HEK293 (cell line): ENCODE measurements at regions not wholly inside any gene's neighbourhood (a gene's known extent, or its start where the extent isn't known, plus 50 kb on each side); places are given as distances from the start of the nearest gene placed in this dataset.

Experiments used
- CTCF ChIP-seq: fragments of 450-650 bp; formaldehyde crosslinking; IDR thresholded peaks from 2 replicates; pipeline ENCODE4 v1.5.1; 2016; ENCODE audit warnings: missing biosample characterization, missing genetic modification characterization
- PATZ1 ChIP-seq: fragments of 450-650 bp; formaldehyde crosslinking; IDR thresholded peaks from 2 replicates; pipeline ENCODE4 v1.5.1; 2016; ENCODE audit warnings: missing biosample characterization, missing genetic modification characterization
- PRDM1 ChIP-seq: fragments of 450-650 bp; formaldehyde crosslinking; IDR thresholded peaks from 2 replicates; pipeline ENCODE4; 2016; ENCODE audit warnings: missing biosample characterization, missing genetic modification characterization
- REST ChIP-seq: fragments of 450-650 bp; formaldehyde crosslinking; IDR thresholded peaks from 2 replicates; pipeline ENCODE4 v1.5.1; 2016; ENCODE audit warnings: missing biosample characterization, missing genetic modification characterization
- YY1 ChIP-seq: fragments of 450-650 bp; formaldehyde crosslinking; IDR thresholded peaks from 2 replicates; pipeline ENCODE4 v1.5.1; 2018; ENCODE audit warnings: missing biosample characterization, missing genetic modification characterization
- ZNF529 ChIP-seq: fragments of 450-650 bp; formaldehyde crosslinking; IDR thresholded peaks from 2 replicates; pipeline ENCODE4 v1.5.1; 2017; ENCODE audit warnings: missing genetic modification characterization, missing biosample characterization; ENCODE audit not compliant: insufficient replicate concordance
- ZNF544 ChIP-seq: fragments of 450-650 bp; formaldehyde crosslinking; IDR thresholded peaks from 2 replicates; pipeline ENCODE4 v1.5.0; 2017; ENCODE audit warnings: missing biosample characterization, missing genetic modification characterization
- TF ChIP-seq, protein P1 (sequence below): fragments of 450-650 bp; formaldehyde crosslinking; IDR thresholded peaks from 2 replicates; pipeline ENCODE4 v1.5.1; 2016; ENCODE audit warnings: missing biosample characterization, missing genetic modification characterization, borderline replicate concordance

- TF ChIP-seq CTCF (tag by site-specific recombination) (no peak), YY1 (tag by site-specific recombination) (no peak), PRDM1 (no peak), ZNF529 (tag by site-specific recombination) (no peak), PATZ1 (tag by site-specific recombination) (no peak), ZNF544 (tag by site-specific recombination) (no peak), REST (tag by site-specific recombination) (no peak)
- TF ChIP-seq, protein P1, sequence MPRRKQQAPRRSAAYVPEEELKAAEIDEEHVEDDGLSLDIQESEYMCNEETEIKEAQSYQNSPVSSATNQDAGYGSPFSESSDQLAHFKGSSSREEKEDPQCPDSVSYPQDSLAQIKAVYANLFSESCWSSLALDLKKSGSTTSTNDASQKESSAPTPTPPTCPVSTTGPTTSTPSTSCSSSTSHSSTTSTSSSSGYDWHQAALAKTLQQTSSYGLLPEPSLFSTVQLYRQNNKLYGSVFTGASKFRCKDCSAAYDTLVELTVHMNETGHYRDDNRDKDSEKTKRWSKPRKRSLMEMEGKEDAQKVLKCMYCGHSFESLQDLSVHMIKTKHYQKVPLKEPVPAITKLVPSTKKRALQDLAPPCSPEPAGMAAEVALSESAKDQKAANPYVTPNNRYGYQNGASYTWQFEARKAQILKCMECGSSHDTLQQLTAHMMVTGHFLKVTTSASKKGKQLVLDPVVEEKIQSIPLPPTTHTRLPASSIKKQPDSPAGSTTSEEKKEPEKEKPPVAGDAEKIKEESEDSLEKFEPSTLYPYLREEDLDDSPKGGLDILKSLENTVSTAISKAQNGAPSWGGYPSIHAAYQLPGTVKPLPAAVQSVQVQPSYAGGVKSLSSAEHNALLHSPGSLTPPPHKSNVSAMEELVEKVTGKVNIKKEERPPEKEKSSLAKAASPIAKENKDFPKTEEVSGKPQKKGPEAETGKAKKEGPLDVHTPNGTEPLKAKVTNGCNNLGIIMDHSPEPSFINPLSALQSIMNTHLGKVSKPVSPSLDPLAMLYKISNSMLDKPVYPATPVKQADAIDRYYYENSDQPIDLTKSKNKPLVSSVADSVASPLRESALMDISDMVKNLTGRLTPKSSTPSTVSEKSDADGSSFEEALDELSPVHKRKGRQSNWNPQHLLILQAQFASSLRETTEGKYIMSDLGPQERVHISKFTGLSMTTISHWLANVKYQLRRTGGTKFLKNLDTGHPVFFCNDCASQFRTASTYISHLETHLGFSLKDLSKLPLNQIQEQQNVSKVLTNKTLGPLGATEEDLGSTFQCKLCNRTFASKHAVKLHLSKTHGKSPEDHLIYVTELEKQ (tag by site-specific recombination) = no peak
These were observed 79.8 kb upstream of the ETV6 start for GRCh38 chr12:11569716-11570115.
